OCI-LY7 (cell line): ENCODE measurements at regions not wholly inside any gene's neighbourhood (a gene's known extent, or its start where the extent isn't known, plus 50 kb on each side); places are given as distances from the start of the nearest gene placed in this dataset.

ENCODE experiments used
- EZH2phosphoT487 ChIP-seq: fragments of 200-600 bp; sonication (generic); IDR thresholded peaks from 2 replicates; pipeline ENCODE4 v1.6.1; 2018; ENCODE audit warnings: low read depth, borderline replicate concordance, mild to moderate bottlenecking, mixed run types, antibody characterized with exemption, low read length, moderate library complexity, mixed read lengths
- TF ChIP-seq, protein P1 (sequence below): fragments of 200-600 bp; sonication (generic); conservative IDR thresholded peaks from 2 replicates; pipeline ENCODE4 v1.5.1; 2014; ENCODE audit warnings: mild to moderate bottlenecking, antibody characterized with exemption, low read length, moderate library complexity, mixed read lengths

DNA sequence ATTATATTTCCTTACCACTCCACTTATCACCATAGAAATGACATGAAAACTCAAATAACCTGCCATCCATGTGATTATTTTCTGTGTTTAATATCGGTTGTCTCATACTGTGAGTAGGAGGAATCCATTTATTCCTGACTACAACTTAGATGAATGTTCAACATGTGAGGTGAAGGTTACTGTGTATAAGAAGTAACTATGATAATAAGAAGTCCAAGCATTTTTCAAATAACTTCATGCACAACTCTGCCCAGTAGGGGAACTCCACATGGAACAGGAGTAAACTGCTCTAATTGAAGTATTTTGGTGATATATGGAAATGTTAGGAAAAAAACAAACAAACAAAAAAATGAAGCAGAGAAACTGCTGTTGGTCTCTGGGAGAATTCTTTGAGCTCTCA lies 447.5 kb upstream of the GRIN3A start:
- TF ChIP-seq, protein P1, sequence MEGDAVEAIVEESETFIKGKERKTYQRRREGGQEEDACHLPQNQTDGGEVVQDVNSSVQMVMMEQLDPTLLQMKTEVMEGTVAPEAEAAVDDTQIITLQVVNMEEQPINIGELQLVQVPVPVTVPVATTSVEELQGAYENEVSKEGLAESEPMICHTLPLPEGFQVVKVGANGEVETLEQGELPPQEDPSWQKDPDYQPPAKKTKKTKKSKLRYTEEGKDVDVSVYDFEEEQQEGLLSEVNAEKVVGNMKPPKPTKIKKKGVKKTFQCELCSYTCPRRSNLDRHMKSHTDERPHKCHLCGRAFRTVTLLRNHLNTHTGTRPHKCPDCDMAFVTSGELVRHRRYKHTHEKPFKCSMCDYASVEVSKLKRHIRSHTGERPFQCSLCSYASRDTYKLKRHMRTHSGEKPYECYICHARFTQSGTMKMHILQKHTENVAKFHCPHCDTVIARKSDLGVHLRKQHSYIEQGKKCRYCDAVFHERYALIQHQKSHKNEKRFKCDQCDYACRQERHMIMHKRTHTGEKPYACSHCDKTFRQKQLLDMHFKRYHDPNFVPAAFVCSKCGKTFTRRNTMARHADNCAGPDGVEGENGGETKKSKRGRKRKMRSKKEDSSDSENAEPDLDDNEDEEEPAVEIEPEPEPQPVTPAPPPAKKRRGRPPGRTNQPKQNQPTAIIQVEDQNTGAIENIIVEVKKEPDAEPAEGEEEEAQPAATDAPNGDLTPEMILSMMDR: no peak
- no peak for TF ChIP-seq EZH2phosphoT487
